Right lung (tissue), 2 donors: ENCODE measurements at regions not wholly inside any gene's neighbourhood (a gene's known extent, or its start where the extent isn't known, plus 50 kb on each side); places are given as distances from the start of the nearest gene placed in this dataset.

ENCODE experiments used
- DNase-seq, 2 donors: peaks; one replicate each; pipeline ENCODE4 v3.0.0-alpha.2; 2013

- no peak for DNase-seq
Observed at GRCh38 chr7:9978106-9979064, 995.3 kb upstream of the PHF14 start.

- DNase-seq, result no peak
Observed at GRCh38 chr7:9981742-9982349, 991.8 kb upstream of the PHF14 start.

- no peak for DNase-seq
Observed at GRCh38 chr7:9983048-9983447, 990.6 kb upstream of the PHF14 start.

- DNase-seq, result no peak
Observed at GRCh38 chr7:10015687-10016086, 958.0 kb upstream of the PHF14 start.

GRCh38 chr7:10022480-10022879 lies 951.2 kb upstream of the PHF14 start:
- DNase-seq, result no peak

GRCh38 chr7:10022957-10023356 lies 950.7 kb upstream of the PHF14 start:
- peak; percentile 1 to 2 for DNase-seq

GRCh38 chr7:10034843-10035556 lies 938.7 kb upstream of the PHF14 start:
- DNase-seq, result no peak

GRCh38 chr7:10036693-10037092 lies 937.0 kb upstream of the PHF14 start:
- DNase-seq, result no peak

GRCh38 chr7:10038351-10038750 lies 935.3 kb upstream of the PHF14 start:
- no peak for DNase-seq

- no peak for DNase-seq
Observed at GRCh38 chr7:10040674-10041073, 933.0 kb upstream of the PHF14 start.

GRCh38 chr7:10070899-10071298 lies 902.8 kb upstream of the PHF14 start:
- no peak for DNase-seq

- no peak for DNase-seq
Observed at GRCh38 chr7:10075866-10076265, 897.8 kb upstream of the PHF14 start.

GRCh38 chr7:10076660-10077300 lies 896.9 kb upstream of the PHF14 start:
- DNase-seq, result no peak

- no peak for DNase-seq
Observed at GRCh38 chr7:10079572-10079971, 894.1 kb upstream of the PHF14 start.

GRCh38 chr7:10082896-10083295 lies 890.8 kb upstream of the PHF14 start:
- DNase-seq, result no peak

- DNase-seq, result peak in 1 of 2 donors; percentile 8
Observed at GRCh38 chr7:10083766-10084165, 889.9 kb upstream of the PHF14 start.

- DNase-seq, result no peak
Observed at GRCh38 chr7:10085231-10085630, 888.4 kb upstream of the PHF14 start.

GRCh38 chr7:10100572-10100971 lies 873.1 kb upstream of the PHF14 start:
- DNase-seq, result no peak

GRCh38 chr7:10101351-10101750 lies 872.3 kb upstream of the PHF14 start:
- no peak for DNase-seq

GRCh38 chr7:10104292-10104691 lies 869.4 kb upstream of the PHF14 start:
- no peak for DNase-seq

GRCh38 chr7:10106609-10107008 lies 867.1 kb upstream of the PHF14 start:
- no peak for DNase-seq

- no peak for DNase-seq
Observed at GRCh38 chr7:10116511-10116910, 857.2 kb upstream of the PHF14 start.
